ENCODE measurements at regions not wholly inside any gene's neighbourhood (a gene's known extent, or its start where the extent isn't known, plus 50 kb on each side); places are given as distances from the start of the nearest gene placed in this dataset.
"Not testable (repeated sequence)": the region's sequence is repeated elsewhere in the genome, so short reads cannot be mapped to it uniquely, and the experiment has no call there.

- 85% methylated on average over 4 of the region's 4 CpGs for WGBS
- Histone ChIP-seq H3K4me3 (ENCODE audit: low read length in 2 of 2) (no peak overlapping the region), H3K27ac (ENCODE audit: low read depth in 1 of 2, low read length in 1 of 2) (no peak overlapping the region), H3K4me1 (ENCODE audit: control insufficient read depth in 2 of 2, insufficient read depth in 2 of 2, low read length in 2 of 2) (no peaks in the 10 kb centered on the region), H3K27me3 (ENCODE audit: control insufficient read depth in 2 of 2, insufficient read depth in 1 of 2, low read length in 1 of 2) (no peaks in the 10 kb centered on the region), H3K36me3 (ENCODE audit: control insufficient read depth in 2 of 2, insufficient read depth in 2 of 2, low read length in 1 of 2) (no peaks in the 10 kb centered on the region), H3K9me3 (ENCODE audit: control insufficient read depth in 2 of 2, insufficient read depth in 1 of 2, low read length in 1 of 2) (no peaks in the 10 kb centered on the region)
- DNase-seq (ENCODE audit: low read depth in 6 of 9, low spot score in 9 of 9), result no peak
Measured at GRCh38 chr3:73257186-73257585, 195.7 kb downstream of the EBLN2 start.

GRCh38 chr3:73258057-73258456, 196.6 kb downstream of the EBLN2 start:
- Histone ChIP-seq H3K4me3 (ENCODE audit: low read length in 2 of 2) (no peak overlapping the region), H3K27ac (ENCODE audit: low read depth in 1 of 2, low read length in 1 of 2) (no peak overlapping the region), H3K4me1 (ENCODE audit: control insufficient read depth in 2 of 2, insufficient read depth in 2 of 2, low read length in 2 of 2) (no peaks in the 10 kb centered on the region), H3K36me3 (ENCODE audit: control insufficient read depth in 2 of 2, insufficient read depth in 2 of 2, low read length in 1 of 2) (no peaks in the 10 kb centered on the region), H3K9me3 (ENCODE audit: control insufficient read depth in 2 of 2, insufficient read depth in 1 of 2, low read length in 1 of 2) (no peaks in the 10 kb centered on the region), H3K27me3 (ENCODE audit: control insufficient read depth in 2 of 2, insufficient read depth in 1 of 2, low read length in 1 of 2) (no peaks in the 10 kb centered on the region)
- no peak for DNase-seq (ENCODE audit: low read depth in 6 of 9, low spot score in 9 of 9)
- WGBS, result 78% methylated on average over 4 of the region's 4 CpGs

GRCh38 chr3:73259291-73259690, 197.8 kb downstream of the EBLN2 start:
- 96% methylated on average over 2 of the region's 2 CpGs for WGBS
- Histone ChIP-seq H3K27ac (ENCODE audit: low read depth in 1 of 2, low read length in 1 of 2) (no peak overlapping the region), H3K4me1 (ENCODE audit: control insufficient read depth in 2 of 2, insufficient read depth in 2 of 2, low read length in 2 of 2) (no peaks in the 10 kb centered on the region), H3K9me3 (ENCODE audit: control insufficient read depth in 2 of 2, insufficient read depth in 1 of 2, low read length in 1 of 2) (no peaks in the 10 kb centered on the region), H3K4me3 (ENCODE audit: low read length in 2 of 2) (no peak overlapping the region), H3K27me3 (ENCODE audit: control insufficient read depth in 2 of 2, insufficient read depth in 1 of 2, low read length in 1 of 2) (no peaks in the 10 kb centered on the region), H3K36me3 (ENCODE audit: control insufficient read depth in 2 of 2, insufficient read depth in 2 of 2, low read length in 1 of 2) (no peaks in the 10 kb centered on the region)
- DNase-seq (ENCODE audit: low read depth in 6 of 9, low spot score in 9 of 9), result no peak

DNA sequence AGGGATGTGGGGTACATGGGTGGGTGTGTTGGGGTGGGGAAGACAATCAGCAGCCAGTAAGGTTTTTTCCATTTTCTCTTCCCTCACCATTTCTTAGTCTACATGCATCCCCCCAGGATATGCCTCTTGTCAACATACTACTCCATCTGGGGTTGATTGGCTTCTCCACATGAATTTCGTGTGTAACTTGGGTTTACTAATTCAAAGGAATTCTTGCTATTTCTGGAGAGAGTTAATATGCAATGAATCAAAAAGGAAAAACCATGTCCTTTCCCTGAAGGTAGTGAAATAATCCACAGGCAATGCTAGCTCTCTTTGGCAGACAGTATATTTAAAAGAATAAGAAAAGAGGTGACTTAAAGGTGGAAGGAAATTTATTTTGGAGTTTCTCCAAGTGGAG, 198.4 kb downstream of the EBLN2 start:
- 75% methylated on average over 1 of the region's 1 CpG for WGBS
- no peaks in the 10 kb centered on the region for H3K9me3 ChIP-seq (ENCODE audit: control insufficient read depth in 2 of 2, insufficient read depth in 1 of 2, low read length in 1 of 2)
- H3K27me3 ChIP-seq (ENCODE audit: control insufficient read depth in 2 of 2, insufficient read depth in 1 of 2, low read length in 1 of 2), result no peaks in the 10 kb centered on the region
- H3K4me3 ChIP-seq (ENCODE audit: low read length in 2 of 2), result no peak overlapping the region
- H3K27ac ChIP-seq (ENCODE audit: low read depth in 1 of 2, low read length in 1 of 2), result no peak overlapping the region
- H3K4me1 ChIP-seq (ENCODE audit: control insufficient read depth in 2 of 2, insufficient read depth in 2 of 2, low read length in 2 of 2), result no peaks in the 10 kb centered on the region
- DNase-seq (ENCODE audit: low read depth in 6 of 9, low spot score in 9 of 9), result no peak
- H3K36me3 ChIP-seq (ENCODE audit: control insufficient read depth in 2 of 2, insufficient read depth in 2 of 2, low read length in 1 of 2), result no peaks in the 10 kb centered on the region

DNA sequence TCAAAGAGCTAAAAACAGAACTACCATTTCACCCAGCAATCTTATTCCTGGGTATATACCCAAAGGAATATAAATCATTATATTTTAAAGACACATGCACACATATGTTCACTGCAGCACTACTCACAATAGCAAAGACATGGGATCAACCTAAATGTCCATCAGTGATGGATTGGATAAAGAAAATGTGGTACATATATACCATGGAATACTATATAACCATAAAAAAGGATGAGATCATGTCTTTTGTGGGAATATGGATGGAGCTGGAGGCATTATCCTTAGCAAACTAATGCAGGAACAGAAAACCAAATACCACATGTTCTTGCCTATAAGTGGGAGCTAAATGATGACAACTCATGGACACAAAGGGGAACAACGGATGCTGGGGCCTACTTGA, 205.1 kb downstream of the EBLN2 start:
- H3K9me3 ChIP-seq (ENCODE audit: control insufficient read depth in 2 of 2, insufficient read depth in 1 of 2, low read length in 1 of 2); H3K36me3 ChIP-seq (ENCODE audit: control insufficient read depth in 2 of 2, insufficient read depth in 2 of 2, low read length in 1 of 2); H3K27me3 ChIP-seq (ENCODE audit: control insufficient read depth in 2 of 2, insufficient read depth in 1 of 2, low read length in 1 of 2); H3K4me3 ChIP-seq (ENCODE audit: low read length in 2 of 2); DNase-seq (ENCODE audit: low read depth in 6 of 9, low spot score in 9 of 9); H3K4me1 ChIP-seq (ENCODE audit: control insufficient read depth in 2 of 2, insufficient read depth in 2 of 2, low read length in 2 of 2); H3K27ac ChIP-seq (ENCODE audit: low read depth in 1 of 2, low read length in 1 of 2): not testable (repeated sequence)
- 93% methylated on average over 1 of the region's 1 CpG for WGBS

- not testable (repeated sequence) for H3K27me3 ChIP-seq (ENCODE audit: control insufficient read depth in 2 of 2, insufficient read depth in 1 of 2, low read length in 1 of 2); H3K4me3 ChIP-seq (ENCODE audit: low read length in 2 of 2); DNase-seq (ENCODE audit: low read depth in 6 of 9, low spot score in 9 of 9); H3K27ac ChIP-seq (ENCODE audit: low read depth in 1 of 2, low read length in 1 of 2); H3K9me3 ChIP-seq (ENCODE audit: control insufficient read depth in 2 of 2, insufficient read depth in 1 of 2, low read length in 1 of 2); H3K4me1 ChIP-seq (ENCODE audit: control insufficient read depth in 2 of 2, insufficient read depth in 2 of 2, low read length in 2 of 2); H3K36me3 ChIP-seq (ENCODE audit: control insufficient read depth in 2 of 2, insufficient read depth in 2 of 2, low read length in 1 of 2)
- WGBS, result 94% methylated on average over 25 of the region's 25 CpGs
Measured at GRCh38 chr3:73269126-73269525, 207.7 kb downstream of the EBLN2 start.

- Histone ChIP-seq H3K27ac (ENCODE audit: low read depth in 1 of 2, low read length in 1 of 2) (no peak overlapping the region), H3K9me3 (ENCODE audit: control insufficient read depth in 2 of 2, insufficient read depth in 1 of 2, low read length in 1 of 2) (no peaks in the 10 kb centered on the region), H3K4me1 (ENCODE audit: control insufficient read depth in 2 of 2, insufficient read depth in 2 of 2, low read length in 2 of 2) (no peaks in the 10 kb centered on the region), H3K4me3 (ENCODE audit: low read length in 2 of 2) (no peak overlapping the region), H3K36me3 (ENCODE audit: control insufficient read depth in 2 of 2, insufficient read depth in 2 of 2, low read length in 1 of 2) (no peaks in the 10 kb centered on the region), H3K27me3 (ENCODE audit: control insufficient read depth in 2 of 2, insufficient read depth in 1 of 2, low read length in 1 of 2) (no peaks in the 10 kb centered on the region)
- 94% methylated on average over 2 of the region's 2 CpGs for WGBS
- no peak for DNase-seq (ENCODE audit: low read depth in 6 of 9, low spot score in 9 of 9)
Measured at GRCh38 chr3:73270839-73271483, 209.5 kb downstream of the EBLN2 start.

DNA sequence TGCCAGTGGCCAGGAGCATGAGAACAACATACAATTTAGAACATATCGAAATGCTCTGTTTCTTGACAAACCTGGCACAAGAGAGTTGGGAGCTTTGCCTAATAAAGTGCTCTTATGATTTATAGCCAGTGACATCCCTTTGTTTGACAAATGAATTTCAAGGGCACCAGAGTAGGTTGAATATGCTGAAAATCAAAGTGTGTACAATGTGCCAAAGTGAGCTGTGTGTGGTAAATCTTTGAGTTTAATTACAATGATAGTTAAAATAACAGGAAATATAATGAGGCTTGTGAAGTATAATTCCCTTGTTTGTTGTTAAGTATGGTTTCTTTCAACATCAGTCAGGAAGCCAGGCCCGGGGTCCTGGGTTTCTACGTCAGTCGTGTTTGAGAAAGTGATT, 211.9 kb downstream of the EBLN2 start:
- WGBS, result 87% methylated on average over 4 of the region's 4 CpGs
- Histone ChIP-seq H3K9me3 (ENCODE audit: control insufficient read depth in 2 of 2, insufficient read depth in 1 of 2, low read length in 1 of 2) (no peaks in the 10 kb centered on the region), H3K4me1 (ENCODE audit: control insufficient read depth in 2 of 2, insufficient read depth in 2 of 2, low read length in 2 of 2) (no peaks in the 10 kb centered on the region), H3K4me3 (ENCODE audit: low read length in 2 of 2) (no peak overlapping the region), H3K27me3 (ENCODE audit: control insufficient read depth in 2 of 2, insufficient read depth in 1 of 2, low read length in 1 of 2) (no peaks in the 10 kb centered on the region), H3K27ac (ENCODE audit: low read depth in 1 of 2, low read length in 1 of 2) (no peak overlapping the region), H3K36me3 (ENCODE audit: control insufficient read depth in 2 of 2, insufficient read depth in 2 of 2, low read length in 1 of 2) (no peaks in the 10 kb centered on the region)
- DNase-seq (ENCODE audit: low read depth in 6 of 9, low spot score in 9 of 9), result no peak

DNA sequence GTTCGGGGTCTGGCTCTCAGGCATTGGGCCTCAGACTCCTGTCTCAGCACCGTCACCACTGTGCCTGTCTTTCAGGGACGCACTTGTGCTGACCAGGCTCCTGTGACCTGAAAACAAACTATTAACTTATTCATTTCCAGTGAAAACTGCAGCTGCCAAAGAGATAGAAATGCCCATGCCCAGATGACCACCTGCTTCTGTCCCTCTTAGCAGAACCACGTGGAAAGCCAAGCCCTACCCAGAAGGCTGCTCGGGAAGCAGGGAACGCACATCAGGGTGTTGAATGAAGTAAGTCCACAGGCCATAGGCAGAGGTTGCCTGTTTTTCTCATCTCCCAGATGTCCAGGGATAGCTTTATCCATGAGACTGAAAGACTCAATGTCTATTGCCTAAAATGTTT, 219.3 kb downstream of the EBLN2 start:
- Histone ChIP-seq H3K36me3 (ENCODE audit: control insufficient read depth in 2 of 2, insufficient read depth in 2 of 2, low read length in 1 of 2) (no peaks in the 10 kb centered on the region), H3K4me1 (ENCODE audit: control insufficient read depth in 2 of 2, insufficient read depth in 2 of 2, low read length in 2 of 2) (no peaks in the 10 kb centered on the region), H3K4me3 (ENCODE audit: low read length in 2 of 2) (no peak overlapping the region), H3K9me3 (ENCODE audit: control insufficient read depth in 2 of 2, insufficient read depth in 1 of 2, low read length in 1 of 2) (no peaks in the 10 kb centered on the region), H3K27ac (ENCODE audit: low read depth in 1 of 2, low read length in 1 of 2) (no peak overlapping the region), H3K27me3 (ENCODE audit: control insufficient read depth in 2 of 2, insufficient read depth in 1 of 2, low read length in 1 of 2) (no peaks in the 10 kb centered on the region)
- 77% methylated on average over 6 of the region's 6 CpGs for WGBS
- DNase-seq (ENCODE audit: low read depth in 6 of 9, low spot score in 9 of 9), result no peak

DNA sequence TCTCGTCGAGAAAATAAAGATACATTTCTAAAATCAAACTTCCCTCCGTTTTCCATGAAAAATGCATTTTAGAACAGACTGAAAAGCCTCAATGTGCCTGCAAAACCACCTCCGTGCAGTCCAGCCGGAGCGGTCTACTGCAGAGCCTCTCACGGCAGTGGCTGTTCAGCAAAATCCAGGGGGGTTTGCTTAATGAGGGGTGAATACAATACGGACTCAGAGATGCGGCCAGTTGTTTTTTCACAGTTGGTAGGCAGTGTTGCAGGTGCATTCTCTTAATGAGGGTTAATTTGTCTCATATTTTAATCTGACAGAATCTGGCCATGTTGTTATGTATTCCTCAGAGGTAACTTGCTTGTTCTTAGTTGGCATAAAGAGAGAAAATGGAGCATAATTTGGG, 223.0 kb downstream of the EBLN2 start:
- no peak overlapping the region for H3K27ac ChIP-seq (ENCODE audit: low read depth in 1 of 2, low read length in 1 of 2)
- no peaks in the 10 kb centered on the region for H3K36me3 ChIP-seq (ENCODE audit: control insufficient read depth in 2 of 2, insufficient read depth in 2 of 2, low read length in 1 of 2)
- H3K4me3 ChIP-seq (ENCODE audit: low read length in 2 of 2), result no peak overlapping the region
- no peaks in the 10 kb centered on the region for H3K4me1 ChIP-seq (ENCODE audit: control insufficient read depth in 2 of 2, insufficient read depth in 2 of 2, low read length in 2 of 2)
- H3K9me3 ChIP-seq (ENCODE audit: control insufficient read depth in 2 of 2, insufficient read depth in 1 of 2, low read length in 1 of 2), result no peaks in the 10 kb centered on the region
- no peak for DNase-seq (ENCODE audit: low read depth in 6 of 9, low spot score in 9 of 9)
- 95% methylated on average over 9 of the region's 9 CpGs for WGBS
- H3K27me3 ChIP-seq (ENCODE audit: control insufficient read depth in 2 of 2, insufficient read depth in 1 of 2, low read length in 1 of 2), result no peaks in the 10 kb centered on the region
